ENCODE measurements at regions not wholly inside any gene's neighbourhood (a gene's known extent, or its start where the extent isn't known, plus 50 kb on each side); places are given as distances from the start of the nearest gene placed in this dataset.

GRCh38 chrX:138191998-138192397 is 519.5 kb downstream of the FGF13 start:
- TF ChIP-seq CTCF (IDR thresholded peaks at IDR 0.05 in 2 of 3, conservative IDR thresholded peaks at IDR 0.05 in 1 of 3; ENCODE audit: control insufficient read depth in 2 of 3, extremely low read depth in 1 of 3, insufficient read depth in 1 of 3, low read depth in 3 of 3, low read length in 3 of 3) (peak; percentile 39 to 47 (median 47); a peak in 5 of 6 replicates), SP1 (IDR thresholded peaks at IDR 0.05; ENCODE audit: low read depth, low read length) (no peak), SRF (IDR thresholded peaks at IDR 0.05; ENCODE audit: low read depth in 2 of 2, low read length in 2 of 2) (no peak), MAX (IDR thresholded peaks at IDR 0.05; ENCODE audit: low read depth, low read length) (no peak)

Measured in GM12878 (cell line).